Fibroblast of lung (primary cell): ENCODE measurements at regions not wholly inside any gene's neighbourhood (a gene's known extent, or its start where the extent isn't known, plus 50 kb on each side); places are given as distances from the start of the nearest gene placed in this dataset.

Experiments
- CTCF ChIP-seq, 2 donors: IDR thresholded peaks in 1 of 2; conservative IDR thresholded peaks in 1 of 2; 1 replicate in 1 of 2; 2 replicates in 1 of 2; pipeline ENCODE4 v1.5.1; 2011 to 2012; ENCODE audit warnings: low read length in 2 of 2, control low read depth in 1 of 2, inconsistent platforms in 1 of 2, low read depth in 1 of 2, mild to moderate bottlenecking in 1 of 2
- EZH2 ChIP-seq: IDR thresholded peaks from 2 replicates; pipeline ENCODE4 v1.5.1; 2012; ENCODE audit warnings: low read length, control low read depth, mild to moderate bottlenecking; ENCODE audit errors: missing control alignments

- TF ChIP-seq EZH2 (no peak), CTCF (conservative IDR thresholded peaks at IDR 0.05 in 1 of 2, IDR thresholded peaks at IDR 0.05 in 1 of 2; ENCODE audit: low read depth in 1 of 2, low read length in 2 of 2) (no peak)
Measured at GRCh38 chr4:142952821-142953580, 106.9 kb upstream of the INPP4B start.
